HEK293T (cell line): ENCODE measurements at regions not wholly inside any gene's neighbourhood (a gene's known extent, or its start where the extent isn't known, plus 50 kb on each side); places are given as distances from the start of the nearest gene placed in this dataset.

Experiments used
- CTCF ChIA-PET: fragments of 350-600 bp; formaldehyde crosslinking; extraction: SDS; loops from one replicate; lab custom pipeline; 2021; ENCODE audit warnings: antibody characterized with exemption, inconsistent platforms; lab: Yijun Ruan, JAX
- POLR2A ChIA-PET: fragments of 350-600 bp; formaldehyde crosslinking; extraction: SDS; loops from one replicate; lab custom pipeline; 2020; ENCODE audit warnings: antibody characterized with exemption, inconsistent platforms; lab: Yijun Ruan, JAX
- DNase-seq: peaks from one replicate; pipeline ENCODE4 v3.0.0; 2012; ENCODE audit warnings: mixed read lengths; ENCODE audit errors: extremely low spot score
- ARNT ChIP-seq: fragments of 450-650 bp; IDR thresholded peaks from 2 replicates; pipeline ENCODE4 v1.6.1; 2017; ENCODE audit warnings: mild to moderate bottlenecking
- BHLHE40 ChIP-seq: fragments of 450-650 bp; IDR thresholded peaks from 2 replicates; pipeline ENCODE4 v1.6.1; 2016; ENCODE audit warnings: mild to moderate bottlenecking, moderate library complexity, borderline replicate concordance
- CTBP1 ChIP-seq: fragments of 450-650 bp; IDR thresholded peaks from 2 replicates; pipeline ENCODE4 v1.6.1; 2016; ENCODE audit warnings: borderline replicate concordance
- ELF4 ChIP-seq: fragments of 450-650 bp; IDR thresholded peaks from 2 replicates; pipeline ENCODE4 v1.6.1; 2017; ENCODE audit warnings: antibody characterized with exemption
- FOXA1 ChIP-seq: fragments of 450-650 bp; IDR thresholded peaks from 2 replicates; pipeline ENCODE4 v1.6.1; 2016; ENCODE audit warnings: mild to moderate bottlenecking
- FOXK2 ChIP-seq: fragments of 450-650 bp; IDR thresholded peaks from 2 replicates; pipeline ENCODE4 v1.6.1; 2016; ENCODE audit warnings: mild to moderate bottlenecking
- FOXM1 ChIP-seq: fragments of 450-650 bp; IDR thresholded peaks from 2 replicates; pipeline ENCODE4 v1.6.1; 2017; ENCODE audit warnings: mild to moderate bottlenecking, borderline replicate concordance
- HDGF ChIP-seq: fragments of 450-650 bp; IDR thresholded peaks from 2 replicates; pipeline ENCODE4 v1.6.1; 2017; ENCODE audit warnings: antibody characterized with exemption, borderline replicate concordance
- L3MBTL2 ChIP-seq: fragments of 450-650 bp; conservative IDR thresholded peaks from 2 replicates; pipeline ENCODE4 v1.6.1; 2016; ENCODE audit warnings: mild to moderate bottlenecking
- LEF1 ChIP-seq: fragments of 450-650 bp; IDR thresholded peaks from 2 replicates; pipeline ENCODE4 v1.6.1; 2017; ENCODE audit warnings: mild to moderate bottlenecking, borderline replicate concordance
- NFRKB ChIP-seq: fragments of 450-650 bp; IDR thresholded peaks from 2 replicates; pipeline ENCODE4 v1.6.1; 2016; ENCODE audit warnings: mild to moderate bottlenecking, moderate library complexity
- SP1 ChIP-seq: fragments of 450-650 bp; IDR thresholded peaks from 2 replicates; pipeline ENCODE4 v1.6.1; 2017
- SUZ12 ChIP-seq: fragments of 450-650 bp; IDR thresholded peaks from 2 replicates; pipeline ENCODE4 v1.6.1; 2016; ENCODE audit warnings: mild to moderate bottlenecking
- TARDBP ChIP-seq: fragments of 450-650 bp; IDR thresholded peaks from 2 replicates; pipeline ENCODE4 v1.6.1; 2016
- ZNF384 ChIP-seq: fragments of 450-650 bp; IDR thresholded peaks from 2 replicates; pipeline ENCODE4 v1.6.1; 2016
- TF ChIP-seq, protein P1 (sequence below): fragments of 450-650 bp; IDR thresholded peaks from 2 replicates; pipeline ENCODE4 v1.6.1; 2016

DNA sequence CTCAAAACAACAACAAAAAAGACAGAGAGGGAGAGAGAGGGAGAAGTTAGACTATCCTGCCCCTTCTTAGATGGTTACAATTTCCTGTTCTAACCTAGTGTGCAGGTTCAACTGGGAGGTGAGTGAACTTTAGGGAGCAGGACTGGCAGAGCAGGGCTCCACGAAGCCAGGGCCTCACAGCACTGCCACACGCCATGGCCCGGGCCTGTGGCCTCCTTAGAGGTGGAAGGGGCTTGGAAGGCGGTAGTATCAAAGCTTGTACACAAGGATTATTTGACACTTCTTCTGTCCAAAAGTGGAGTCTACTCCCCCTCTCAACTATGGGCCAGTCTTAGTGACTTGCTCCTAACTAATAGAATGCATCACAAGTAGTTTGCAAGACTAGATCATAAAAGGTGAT, 62.9 kb upstream of the TMEM72 start:
- CTCF ChIA-PET, result no interaction called here
- POLR2A ChIA-PET, result no interaction called here

DNA sequence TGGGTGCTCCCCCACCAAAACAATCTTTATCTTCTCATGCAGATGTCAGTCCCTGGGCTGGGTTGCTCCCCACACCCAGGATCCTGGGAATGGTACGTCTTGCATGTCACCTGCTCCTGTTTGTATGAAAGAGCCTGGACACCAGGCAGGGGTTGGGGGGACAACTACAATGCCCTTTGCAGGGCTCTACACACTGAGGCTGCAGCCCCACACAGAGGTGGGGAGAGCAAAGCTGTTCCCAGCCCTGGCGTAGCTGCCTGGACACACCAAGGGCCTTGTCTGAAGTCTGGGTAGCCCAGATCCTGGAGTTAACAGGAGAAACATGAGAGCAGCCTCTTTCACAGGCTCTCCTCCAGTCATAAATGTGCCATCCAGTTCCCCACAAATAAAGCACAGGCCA, 61.2 kb upstream of the TMEM72 start:
- TF ChIP-seq HDGF (no peak), ARNT (no peak)
- TF ChIP-seq, protein P1, sequence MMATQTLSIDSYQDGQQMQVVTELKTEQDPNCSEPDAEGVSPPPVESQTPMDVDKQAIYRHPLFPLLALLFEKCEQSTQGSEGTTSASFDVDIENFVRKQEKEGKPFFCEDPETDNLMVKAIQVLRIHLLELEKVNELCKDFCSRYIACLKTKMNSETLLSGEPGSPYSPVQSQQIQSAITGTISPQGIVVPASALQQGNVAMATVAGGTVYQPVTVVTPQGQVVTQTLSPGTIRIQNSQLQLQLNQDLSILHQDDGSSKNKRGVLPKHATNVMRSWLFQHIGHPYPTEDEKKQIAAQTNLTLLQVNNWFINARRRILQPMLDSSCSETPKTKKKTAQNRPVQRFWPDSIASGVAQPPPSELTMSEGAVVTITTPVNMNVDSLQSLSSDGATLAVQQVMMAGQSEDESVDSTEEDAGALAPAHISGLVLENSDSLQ, result no peak
- no peak for DNase-seq
- POLR2A ChIA-PET, result no interaction called here
- CTCF ChIA-PET, result no interaction called here

More for the DNA sequence above, 62.9 kb upstream of the TMEM72 start:
- TF ChIP-seq BHLHE40 (no peak), CTBP1 (no peak), L3MBTL2 (no peak), FOXM1 (no peak), NFRKB (no peak), HDGF (no peak), ARNT (no peak), TARDBP (no peak), FOXA1 (no peak)
- TF ChIP-seq, protein P1, result no peak
- DNase-seq, result no peak

DNA sequence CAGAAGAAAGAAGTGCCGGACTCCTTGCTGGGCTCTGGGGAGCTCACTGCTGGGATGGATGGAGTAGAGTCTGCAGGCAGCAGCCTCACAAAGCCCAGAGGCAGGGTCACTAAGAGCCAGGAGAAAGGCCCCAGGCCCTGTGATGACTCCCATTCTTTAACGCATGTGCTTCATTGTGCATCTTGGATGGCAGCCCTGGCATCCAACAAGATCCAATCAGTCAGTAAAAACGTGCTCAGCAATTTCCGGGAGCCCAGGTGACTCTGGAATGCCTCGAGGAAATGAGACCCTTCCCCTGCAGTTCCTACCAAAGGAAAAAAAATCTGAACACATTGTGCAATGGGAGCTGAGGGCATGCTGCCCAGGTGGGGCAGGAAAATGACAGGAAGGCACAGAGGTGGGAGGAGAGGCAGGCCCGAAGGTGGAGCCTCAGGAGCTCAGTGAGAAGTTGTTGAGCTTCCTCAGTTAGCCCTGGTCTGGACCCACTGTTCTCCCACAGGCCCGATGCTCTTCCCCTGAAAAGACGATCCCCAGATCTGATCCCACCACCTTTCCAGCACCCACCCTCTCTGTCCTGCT, 60.7 kb upstream of the TMEM72 start:
- ChIA-PET POLR2A (no interaction called here), CTCF (no interaction called here)
- DNase-seq, result no peak
- TF ChIP-seq CTBP1 (no peak), SUZ12 (no peak), NFRKB (no peak), ELF4 (no peak), SP1 (no peak), L3MBTL2 (no peak), LEF1 (no peak), FOXA1 (no peak), ZNF384 (no peak), TARDBP (no peak), FOXK2 (no peak), HDGF (no peak), FOXM1 (no peak), BHLHE40 (no peak), ARNT (no peak)
- TF ChIP-seq, protein P1, result no peak

DNA sequence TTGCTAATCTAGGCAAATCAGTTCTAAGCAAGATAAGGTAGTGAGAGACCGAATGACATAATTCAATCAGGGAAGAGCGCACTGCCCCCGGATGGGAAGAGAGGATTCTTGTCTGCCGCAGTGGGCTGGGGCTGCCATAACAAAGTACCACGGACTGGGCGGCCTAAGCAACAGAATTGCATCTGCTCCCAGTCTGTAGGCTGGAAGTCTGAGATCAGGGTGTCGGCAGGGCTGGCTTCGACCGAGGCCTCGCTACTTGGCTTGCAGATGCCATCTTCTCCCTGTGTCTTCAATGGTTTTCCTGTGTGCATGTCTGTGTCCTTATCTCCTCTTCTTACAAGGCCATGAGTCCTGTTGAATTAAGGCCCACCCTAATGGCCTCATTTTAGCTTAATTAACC, 59.7 kb upstream of the TMEM72 start:
- ChIA-PET CTCF (no interaction called here), POLR2A (no interaction called here)
- TF ChIP-seq ARNT (no peak), FOXM1 (no peak), BHLHE40 (no peak), FOXK2 (no peak), FOXA1 (no peak), SP1 (no peak), HDGF (no peak), TARDBP (no peak), CTBP1 (no peak), ELF4 (no peak), LEF1 (no peak), NFRKB (no peak), SUZ12 (no peak), ZNF384 (no peak)
- TF ChIP-seq, protein P1, result no peak
- DNase-seq, result no peak

DNA sequence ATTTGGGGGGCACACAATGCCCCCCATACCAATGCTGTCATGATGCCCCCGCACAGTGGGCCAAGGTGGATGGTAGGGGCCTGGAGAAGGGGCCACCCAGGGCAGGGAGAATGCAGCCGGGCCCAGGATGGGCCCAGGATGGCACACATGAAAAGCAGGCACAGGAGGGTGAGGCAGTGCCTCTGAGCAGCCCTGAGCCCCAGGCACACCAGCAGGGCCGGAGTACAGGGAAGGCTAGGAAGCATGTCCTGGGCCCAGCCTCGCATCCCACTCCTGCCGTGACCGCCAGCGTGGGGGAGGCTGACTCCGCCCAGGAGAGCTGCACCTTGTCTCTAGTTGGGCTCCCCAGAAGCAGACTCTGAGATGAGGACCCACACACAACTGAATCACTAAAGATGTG, 59.3 kb upstream of the TMEM72 start:
- POLR2A ChIA-PET, result no interaction called here
- no peak for TF ChIP-seq HDGF
- TF ChIP-seq FOXA1, result no peak
- TF ChIP-seq TARDBP, result no peak
- no peak for TF ChIP-seq LEF1
- no peak for TF ChIP-seq CTBP1
- TF ChIP-seq ZNF384, result no peak
- TF ChIP-seq, protein P1, result no peak
- TF ChIP-seq ELF4, result no peak
- no peak for TF ChIP-seq SUZ12
- TF ChIP-seq ARNT, result no peak
- no peak for DNase-seq
- CTCF ChIA-PET, result no interaction called here
